CD4-positive, alpha-beta T cell (primary cell): ENCODE measurements at regions not wholly inside any gene's neighbourhood (a gene's known extent, or its start where the extent isn't known, plus 50 kb on each side); places are given as distances from the start of the nearest gene placed in this dataset.

Experiments
- ATAC-seq: fragments of 200-7000 bp; cut with Tn5 transposase; one replicate; pipeline ENCODE4 v1.10.0; 2022; ENCODE audit warnings: mild to moderate bottlenecking; ENCODE audit not compliant: poor library complexity
- CTCF ChIA-PET: fragments of 350-600 bp; sonication (Branson Sonifier 250); formaldehyde crosslinking; loops from one replicate; lab custom pipeline; 2021; ENCODE audit warnings: antibody characterized with exemption, inconsistent platforms; lab: Charles Lee
- POLR2A ChIA-PET: fragments of 350-600 bp; sonication (Branson Sonifier 250); formaldehyde crosslinking; loops from one replicate; lab custom pipeline; 2021; ENCODE audit warnings: antibody characterized with exemption, inconsistent platforms; lab: Charles Lee
- DNase-seq, 14 experiments: peaks; one replicate each; pipeline ENCODE4 v3.0.0-alpha.2; 2013 to 2020; ENCODE audit warnings: mixed read lengths in 2 of 14
- H3K27ac ChIP-seq, 2 donors: one replicate each; pipeline versions ENCODE4 v1.5.1 to v1.7.0; 2013; ENCODE audit warnings: low read length in 2 of 2, low read depth in 1 of 2, mild to moderate bottlenecking in 1 of 2
- H3K27me3 ChIP-seq, 2 experiments: 1 replicate in 1 of 2; 2 replicates in 1 of 2; pipeline versions ENCODE4 v1.6.1 to v1.7.0; 2013; ENCODE audit warnings: low read length in 2 of 2, control low read depth in 1 of 2, mild to moderate bottlenecking in 1 of 2, moderate library complexity in 1 of 2; ENCODE audit not compliant: insufficient read depth in 2 of 2, control insufficient read depth in 1 of 2
- H3K36me3 ChIP-seq: one replicate; pipeline ENCODE4 v1.6.1; 2013; ENCODE audit warnings: low read length, control low read depth; ENCODE audit not compliant: insufficient read depth
- H3K4me1 ChIP-seq: one replicate; pipeline ENCODE4 v1.6.1; 2013; ENCODE audit warnings: low read length, control low read depth; ENCODE audit not compliant: insufficient read depth
- H3K4me3 ChIP-seq: one replicate; pipeline ENCODE4 v1.5.1; 2013; ENCODE audit warnings: mild to moderate bottlenecking, low read length, moderate library complexity
- H3K9me3 ChIP-seq, 2 experiments: 1 replicate in 1 of 2; 2 replicates in 1 of 2; pipeline versions ENCODE4 v1.6.1 to v1.7.0; 2013; ENCODE audit warnings: low read length in 2 of 2, mild to moderate bottlenecking in 2 of 2, control low read depth in 1 of 2, moderate library complexity in 1 of 2; ENCODE audit not compliant: control insufficient read depth in 1 of 2, insufficient read depth in 1 of 2
- H3K27ac Mint-ChIP-seq: one replicate; pipeline ENCODE4 v1.8.0; 2020; ENCODE audit warnings: mixed read lengths
- H3K27me3 Mint-ChIP-seq: one replicate; pipeline ENCODE4 v1.8.0; 2021; ENCODE audit warnings: mixed read lengths
- H3K36me3 Mint-ChIP-seq: one replicate; pipeline ENCODE4 v1.8.0; 2021; ENCODE audit warnings: low read depth, mixed read lengths
- H3K4me1 Mint-ChIP-seq: one replicate; pipeline ENCODE4 v1.8.0; 2021; ENCODE audit warnings: low read depth, mixed read lengths
- H3K4me3 Mint-ChIP-seq: one replicate; pipeline ENCODE4 v1.8.0; 2020; ENCODE audit warnings: mild to moderate bottlenecking, mixed read lengths
- H3K9me3 Mint-ChIP-seq: one replicate; pipeline ENCODE4 v1.8.0; 2020; ENCODE audit warnings: mixed read lengths
- intact Hi-C, 2 experiments: fragments of 100-400 bp; cut with DNase I in 1 of 2; cut with micrococcal nuclease in 1 of 2; formaldehyde crosslinking; loops; one replicate each; pipeline versions ENCODE4 v1.15.1 to v1.9.0; 2023 to 2025; cut with DNase I, micrococcal nuclease
- TF ChIP-seq, protein P1 (sequence below): fragments of 200-600 bp; IDR thresholded peaks from one replicate; pipeline ENCODE4 v1.8.0; 2022; ENCODE audit warnings: antibody characterized with exemption, mild to moderate bottlenecking

DNA sequence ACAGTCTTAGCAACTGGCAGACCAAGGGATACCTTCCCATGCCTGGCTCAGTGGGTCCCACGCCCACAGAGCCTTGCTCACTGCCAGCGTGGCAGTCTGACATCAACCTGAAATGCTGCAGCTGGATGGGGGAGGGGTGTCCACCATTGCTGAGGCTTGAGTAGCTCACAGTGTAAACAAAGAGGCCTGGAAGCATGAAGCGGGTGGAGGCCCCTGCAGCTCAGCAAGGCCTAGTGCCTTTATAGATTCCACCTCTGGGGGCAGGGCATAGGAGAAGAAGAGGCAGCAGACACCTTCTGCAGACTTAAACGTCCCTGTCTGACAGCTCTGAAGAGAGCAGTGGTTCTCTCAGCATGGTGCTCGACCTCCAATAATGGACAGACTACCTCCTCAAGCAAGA lies 263.2 kb downstream of the KIF2B start:
- TF ChIP-seq, protein P1, sequence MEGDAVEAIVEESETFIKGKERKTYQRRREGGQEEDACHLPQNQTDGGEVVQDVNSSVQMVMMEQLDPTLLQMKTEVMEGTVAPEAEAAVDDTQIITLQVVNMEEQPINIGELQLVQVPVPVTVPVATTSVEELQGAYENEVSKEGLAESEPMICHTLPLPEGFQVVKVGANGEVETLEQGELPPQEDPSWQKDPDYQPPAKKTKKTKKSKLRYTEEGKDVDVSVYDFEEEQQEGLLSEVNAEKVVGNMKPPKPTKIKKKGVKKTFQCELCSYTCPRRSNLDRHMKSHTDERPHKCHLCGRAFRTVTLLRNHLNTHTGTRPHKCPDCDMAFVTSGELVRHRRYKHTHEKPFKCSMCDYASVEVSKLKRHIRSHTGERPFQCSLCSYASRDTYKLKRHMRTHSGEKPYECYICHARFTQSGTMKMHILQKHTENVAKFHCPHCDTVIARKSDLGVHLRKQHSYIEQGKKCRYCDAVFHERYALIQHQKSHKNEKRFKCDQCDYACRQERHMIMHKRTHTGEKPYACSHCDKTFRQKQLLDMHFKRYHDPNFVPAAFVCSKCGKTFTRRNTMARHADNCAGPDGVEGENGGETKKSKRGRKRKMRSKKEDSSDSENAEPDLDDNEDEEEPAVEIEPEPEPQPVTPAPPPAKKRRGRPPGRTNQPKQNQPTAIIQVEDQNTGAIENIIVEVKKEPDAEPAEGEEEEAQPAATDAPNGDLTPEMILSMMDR, result no peak
- H3K9me3 Mint-ChIP-seq, result peaks cover 16% of the 10 kb centered on the region
- H3K4me3 ChIP-seq, result no peak overlapping the region
- intact Hi-C loops, result no loop called here
- DNase-seq (no peak), ATAC-seq (no peak)
- H3K4me1 Mint-ChIP-seq, result no peaks in the 10 kb centered on the region
- no peaks in the 10 kb centered on the region for H3K4me1 ChIP-seq
- no peaks in the 10 kb centered on the region for H3K36me3 ChIP-seq
- H3K9me3 ChIP-seq, result peaks cover 0 to 6% of the 10 kb centered on the region in 2 experiments
- ChIA-PET POLR2A (no interaction called here), CTCF (no interaction called here)
- no peaks in the 10 kb centered on the region for H3K36me3 Mint-ChIP-seq
- no peak overlapping the region for H3K27ac Mint-ChIP-seq
- no peaks in the 10 kb centered on the region for H3K27me3 ChIP-seq
- H3K27me3 Mint-ChIP-seq, result no peaks in the 10 kb centered on the region
- H3K4me3 Mint-ChIP-seq, result no peak overlapping the region
- no peak overlapping the region for H3K27ac ChIP-seq

DNA sequence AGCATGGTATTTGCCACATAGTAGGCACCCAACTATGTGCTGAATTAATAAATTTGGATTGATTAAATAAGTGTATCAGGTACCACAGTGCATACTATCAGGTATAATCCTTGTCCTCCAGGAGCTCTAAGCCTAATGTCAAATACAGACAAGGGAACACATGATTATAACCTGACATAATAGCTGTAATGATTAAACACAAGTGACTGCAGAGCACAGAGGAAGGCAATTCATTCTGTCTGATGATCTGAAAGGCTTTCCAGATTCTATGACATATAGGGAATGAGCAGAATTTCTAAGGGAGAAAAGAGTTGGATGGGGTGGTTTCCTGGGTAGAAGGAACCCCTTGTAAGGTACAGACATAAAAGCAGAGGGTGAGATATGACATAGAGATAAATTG lies 273.5 kb downstream of the KIF2B start:
- DNase-seq (no peak), ATAC-seq (no peak)
- H3K27ac ChIP-seq, result no peak overlapping the region
- H3K4me3 Mint-ChIP-seq, result no peak overlapping the region
- ChIA-PET POLR2A (no interaction called here), CTCF (no interaction called here)
- peaks cover 0 to under 1% of the 10 kb centered on the region in 2 experiments for H3K9me3 ChIP-seq
- no peak overlapping the region for H3K27ac Mint-ChIP-seq
- H3K27me3 Mint-ChIP-seq, result no peaks in the 10 kb centered on the region
- H3K27me3 ChIP-seq, result no peaks in the 10 kb centered on the region
- no peaks in the 10 kb centered on the region for H3K4me1 Mint-ChIP-seq
- no peaks in the 10 kb centered on the region for H3K4me1 ChIP-seq
- TF ChIP-seq, protein P1, result no peak
- H3K36me3 ChIP-seq, result no peaks in the 10 kb centered on the region
- H3K4me3 ChIP-seq, result no peak overlapping the region
- no peaks in the 10 kb centered on the region for H3K36me3 Mint-ChIP-seq
- intact Hi-C loops, result no loop called here
- H3K9me3 Mint-ChIP-seq, result peaks cover 10% of the 10 kb centered on the region

DNA sequence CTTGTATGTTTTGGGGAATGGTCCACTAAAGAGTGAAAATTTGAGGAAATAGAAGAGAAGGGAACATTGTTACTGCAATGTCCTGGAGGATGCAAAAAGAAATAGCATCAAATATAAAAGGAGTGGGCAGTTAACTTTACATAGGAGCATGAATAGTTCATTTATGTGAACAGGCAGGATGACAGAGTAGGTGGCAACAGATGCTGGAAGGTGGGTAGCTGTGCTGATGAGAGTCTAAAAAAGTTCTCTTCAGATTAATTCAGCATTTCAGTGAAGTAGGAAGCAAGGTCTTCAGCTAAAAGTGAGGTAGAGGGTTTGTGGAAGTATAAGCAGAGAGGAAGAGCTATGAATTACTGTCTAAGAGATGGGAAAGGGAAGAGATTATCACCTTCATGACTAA lies 276.5 kb downstream of the KIF2B start:
- H3K27me3 Mint-ChIP-seq, result no peaks in the 10 kb centered on the region
- no peak overlapping the region for H3K27ac Mint-ChIP-seq
- DNase-seq (no peak), ATAC-seq (no peak)
- Histone ChIP-seq H3K27ac (no peak overlapping the region), H3K36me3 (no peaks in the 10 kb centered on the region), H3K4me3 (no peak overlapping the region), H3K27me3 (no peaks in the 10 kb centered on the region), H3K4me1 (no peaks in the 10 kb centered on the region), H3K9me3 (peaks cover 16% of the 10 kb centered on the region in 2 experiments)
- intact Hi-C loops, result no loop called here
- no peaks in the 10 kb centered on the region for H3K4me1 Mint-ChIP-seq
- TF ChIP-seq, protein P1, result no peak
- ChIA-PET POLR2A (no interaction called here), CTCF (no interaction called here)
- H3K4me3 Mint-ChIP-seq, result no peak overlapping the region
- no peaks in the 10 kb centered on the region for H3K36me3 Mint-ChIP-seq
- peaks cover 9% of the 10 kb centered on the region for H3K9me3 Mint-ChIP-seq
